IgD-negative memory B cell (primary cell): ENCODE measurements at regions not wholly inside any gene's neighbourhood (a gene's known extent, or its start where the extent isn't known, plus 50 kb on each side); places are given as distances from the start of the nearest gene placed in this dataset.

Experiments
- H3K27ac Mint-ChIP-seq, 3 donors: one replicate each; pipeline ENCODE4 v1.8.0; 2020 to 2022; ENCODE audit warnings: mild to moderate bottlenecking in 3 of 3, mixed read lengths in 3 of 3, moderate library complexity in 1 of 3
- H3K27me3 Mint-ChIP-seq: one replicate; pipeline ENCODE4 v1.8.0; 2021; ENCODE audit warnings: mixed read lengths
- H3K36me3 Mint-ChIP-seq: one replicate; pipeline ENCODE4 v1.8.0; 2020; ENCODE audit warnings: mild to moderate bottlenecking, mixed read lengths
- H3K4me1 Mint-ChIP-seq, 3 donors: one replicate each; pipeline ENCODE4 v1.8.0; 2020 to 2022; ENCODE audit warnings: mixed read lengths in 3 of 3, mild to moderate bottlenecking in 1 of 3
- H3K4me3 Mint-ChIP-seq, 4 donors: one replicate each; pipeline ENCODE4 v1.8.0; 2020 to 2022; ENCODE audit warnings: mild to moderate bottlenecking in 4 of 4, mixed read lengths in 4 of 4, moderate library complexity in 3 of 4
- H3K9me3 Mint-ChIP-seq, 3 donors: one replicate each; pipeline ENCODE4 v1.8.0; 2020 to 2021; ENCODE audit warnings: mixed read lengths in 3 of 3, mild to moderate bottlenecking in 1 of 3

- Mint-ChIP-seq H3K9me3 (peaks cover 0 to 8% (median 3%) of the 10 kb centered on the region in 3 donors), H3K4me3 (no peak overlapping the region), H3K4me1 (no peaks in the 10 kb centered on the region), H3K27me3 (no peaks in the 10 kb centered on the region), H3K27ac (peak overlapping the region in 1 of 3 donors; percentile 49), H3K36me3 (no peaks in the 10 kb centered on the region)
Measured at GRCh38 chr3:109532257-109533216, 195.2 kb upstream of the DPPA4 start.

- Mint-ChIP-seq H3K4me1 (no peaks in the 10 kb centered on the region), H3K36me3 (no peaks in the 10 kb centered on the region), H3K4me3 (no peak overlapping the region)
Measured at GRCh38 chr3:109545746-109546145, 208.4 kb upstream of the DPPA4 start.

GRCh38 chr3:109548192-109548938 is 211.0 kb upstream of the DPPA4 start:
- no peaks in the 10 kb centered on the region for H3K4me1 Mint-ChIP-seq
- peaks cover 4 to 6% (median 5%) of the 10 kb centered on the region in 3 donors for H3K9me3 Mint-ChIP-seq
- H3K27me3 Mint-ChIP-seq = no peaks in the 10 kb centered on the region
- no peaks in the 10 kb centered on the region for H3K36me3 Mint-ChIP-seq
- H3K27ac Mint-ChIP-seq = no peak overlapping the region
- no peak overlapping the region for H3K4me3 Mint-ChIP-seq

More at GRCh38 chr3:109545746-109546145, 208.4 kb upstream of the DPPA4 start:
- Mint-ChIP-seq H3K27me3 (no peaks in the 10 kb centered on the region), H3K9me3 (peaks cover 5 to 14% (median 11%) of the 10 kb centered on the region in 3 donors), H3K27ac (peak overlapping the region in 1 of 3 donors; percentile 76)

GRCh38 chr3:109553591-109554371 is 216.4 kb upstream of the DPPA4 start:
- Mint-ChIP-seq H3K4me1 (no peaks in the 10 kb centered on the region), H3K27me3 (no peaks in the 10 kb centered on the region), H3K36me3 (peaks cover 2% of the 10 kb centered on the region), H3K27ac (no peak overlapping the region), H3K9me3 (peaks cover 2 to 10% (median 5%) of the 10 kb centered on the region in 3 donors), H3K4me3 (no peak overlapping the region)

GRCh38 chr3:109559389-109559788 is 222.0 kb upstream of the DPPA4 start:
- H3K4me1 Mint-ChIP-seq = no peaks in the 10 kb centered on the region
- peaks cover 2% of the 10 kb centered on the region for H3K36me3 Mint-ChIP-seq
- H3K9me3 Mint-ChIP-seq = peaks cover 3 to 16% (median 4%) of the 10 kb centered on the region in 3 donors

GRCh38 chr3:109563149-109563548 is 225.8 kb upstream of the DPPA4 start:
- Mint-ChIP-seq H3K27me3 (no peaks in the 10 kb centered on the region), H3K27ac (peak overlapping the region in 1 of 3 donors; percentile 65), H3K9me3 (peaks cover 2 to 10% (median 8%) of the 10 kb centered on the region in 3 donors), H3K36me3 (no peaks in the 10 kb centered on the region), H3K4me1 (no peaks in the 10 kb centered on the region), H3K4me3 (no peak overlapping the region)

More at GRCh38 chr3:109559389-109559788, 222.0 kb upstream of the DPPA4 start:
- Mint-ChIP-seq H3K27ac (no peak overlapping the region), H3K4me3 (no peak overlapping the region), H3K27me3 (no peaks in the 10 kb centered on the region)

- H3K36me3 Mint-ChIP-seq = no peaks in the 10 kb centered on the region
- no peak overlapping the region for H3K27ac Mint-ChIP-seq
- peaks cover 0 to 5% (median 0%) of the 10 kb centered on the region in 3 donors for H3K9me3 Mint-ChIP-seq
- H3K4me1 Mint-ChIP-seq = no peaks in the 10 kb centered on the region
- no peak overlapping the region for H3K4me3 Mint-ChIP-seq
- H3K27me3 Mint-ChIP-seq = no peaks in the 10 kb centered on the region
Measured at GRCh38 chr3:109569135-109569846, 231.9 kb upstream of the DPPA4 start.

GRCh38 chr3:109570408-109570807 is 233.1 kb upstream of the DPPA4 start:
- Mint-ChIP-seq H3K9me3 (peaks cover 0 to 5% (median 0%) of the 10 kb centered on the region in 3 donors), H3K27ac (no peak overlapping the region), H3K36me3 (no peaks in the 10 kb centered on the region), H3K27me3 (no peaks in the 10 kb centered on the region), H3K4me3 (no peak overlapping the region), H3K4me1 (no peaks in the 10 kb centered on the region)

GRCh38 chr3:109572301-109572700 is 235.0 kb upstream of the DPPA4 start:
- H3K9me3 Mint-ChIP-seq = peaks cover 0 to 4% (median 2%) of the 10 kb centered on the region in 3 donors
- no peak overlapping the region for H3K27ac Mint-ChIP-seq
- H3K27me3 Mint-ChIP-seq = no peaks in the 10 kb centered on the region
- H3K4me3 Mint-ChIP-seq = no peak overlapping the region
- no peaks in the 10 kb centered on the region for H3K36me3 Mint-ChIP-seq
- H3K4me1 Mint-ChIP-seq = no peaks in the 10 kb centered on the region

GRCh38 chr3:109596991-109597390 is 259.6 kb upstream of the DPPA4 start:
- no peak overlapping the region for H3K4me3 Mint-ChIP-seq
- H3K36me3 Mint-ChIP-seq = peaks cover 4% of the 10 kb centered on the region
- no peaks in the 10 kb centered on the region for H3K27me3 Mint-ChIP-seq
- H3K4me1 Mint-ChIP-seq = no peaks in the 10 kb centered on the region
- peaks cover 2 to 10% (median 8%) of the 10 kb centered on the region in 3 donors for H3K9me3 Mint-ChIP-seq
- no peak overlapping the region for H3K27ac Mint-ChIP-seq

- Mint-ChIP-seq H3K36me3 (peaks cover 4% of the 10 kb centered on the region), H3K27me3 (no peaks in the 10 kb centered on the region)
Measured at GRCh38 chr3:109597444-109597843, 260.1 kb upstream of the DPPA4 start.

GRCh38 chr3:109607897-109608296 is 270.6 kb upstream of the DPPA4 start:
- Mint-ChIP-seq H3K9me3 (peaks cover 2 to 10% (median 3%) of the 10 kb centered on the region in 3 donors), H3K27me3 (no peaks in the 10 kb centered on the region), H3K36me3 (no peaks in the 10 kb centered on the region), H3K27ac (no peak overlapping the region), H3K4me1 (no peaks in the 10 kb centered on the region), H3K4me3 (no peak overlapping the region)

More at GRCh38 chr3:109597444-109597843, 260.1 kb upstream of the DPPA4 start:
- Mint-ChIP-seq H3K4me3 (no peak overlapping the region), H3K9me3 (peaks cover 2 to 10% (median 8%) of the 10 kb centered on the region in 3 donors), H3K27ac (no peak overlapping the region), H3K4me1 (no peaks in the 10 kb centered on the region)

- Mint-ChIP-seq H3K9me3 (peaks cover 0 to 10% (median 2%) of the 10 kb centered on the region in 3 donors), H3K27me3 (no peaks in the 10 kb centered on the region), H3K36me3 (no peaks in the 10 kb centered on the region), H3K4me3 (no peak overlapping the region), H3K27ac (no peak overlapping the region), H3K4me1 (no peaks in the 10 kb centered on the region)
Measured at GRCh38 chr3:109608574-109608973, 271.2 kb upstream of the DPPA4 start.

GRCh38 chr3:109618766-109619378 is 281.5 kb upstream of the DPPA4 start:
- Mint-ChIP-seq H3K9me3 (peaks cover 0 to 9% (median 2%) of the 10 kb centered on the region in 3 donors), H3K27ac (no peak overlapping the region), H3K36me3 (no peaks in the 10 kb centered on the region)

More at GRCh38 chr3:109618766-109619378, 281.5 kb upstream of the DPPA4 start:
- H3K4me3 Mint-ChIP-seq = no peak overlapping the region
- no peaks in the 10 kb centered on the region for H3K27me3 Mint-ChIP-seq
- no peaks in the 10 kb centered on the region for H3K4me1 Mint-ChIP-seq
